Testis (tissue), 2 donors: ENCODE measurements at regions not wholly inside any gene's neighbourhood (a gene's known extent, or its start where the extent isn't known, plus 50 kb on each side); places are given as distances from the start of the nearest gene placed in this dataset.

Experiments
- DNase-seq: peaks from one replicate; pipeline ENCODE4 v3.0.0-alpha.2; 2019
- H3K27ac ChIP-seq, 2 donors: fragments of 200-600 bp; sonication (generic); one replicate each; pipeline ENCODE4 v1.5.1; 2019
- H3K27me3 ChIP-seq: fragments of 200-600 bp; sonication (generic); one replicate; pipeline ENCODE4 v1.5.1; 2019
- H3K36me3 ChIP-seq: fragments of 200-600 bp; sonication (generic); one replicate; pipeline ENCODE4 v1.5.1; 2017; ENCODE audit warnings: low read depth; ENCODE audit errors: missing control alignments
- H3K4me1 ChIP-seq: fragments of 200-600 bp; sonication (generic); one replicate; pipeline ENCODE4 v1.5.1; 2019
- H3K4me3 ChIP-seq, 2 donors: fragments of 200-600 bp; sonication (generic); one replicate each; pipeline ENCODE4 v1.5.1; 2017 to 2019
- H3K9me3 ChIP-seq: fragments of 200-600 bp; sonication (generic); one replicate; pipeline ENCODE4 v1.5.1; 2017
- POLR2A ChIP-seq: fragments of 450-650 bp; IDR thresholded peaks from one replicate; pipeline ENCODE4 v1.6.1; 2017; ENCODE audit warnings: antibody characterized with exemption, mild to moderate bottlenecking, moderate library complexity
- WGBS, 2 donors: methylation state at CpG; one replicate each; pipeline ENCODE4 v1.1.5; 2018; 5-methylcytosine and 5-hydroxymethylcytosine counted together
- intact Hi-C: fragments of 100-400 bp; cut with DNase I; formaldehyde crosslinking; loops from one replicate; pipeline ENCODE4 v1.15.1; 2023; ENCODE audit warnings: low total_unique reads
- TF ChIP-seq, protein P1 (sequence below), 3 experiments: fragments of 450-650 bp in 2 of 3; fragments of 200-600 bp in 1 of 3; sonication (generic) in 1 of 3; IDR thresholded peaks; one replicate each; pipeline ENCODE4 v1.5.1; 2016 to 2019; ENCODE audit warnings: antibody characterized with exemption in 3 of 3, mild to moderate bottlenecking in 2 of 3, moderate library complexity in 1 of 3

DNA sequence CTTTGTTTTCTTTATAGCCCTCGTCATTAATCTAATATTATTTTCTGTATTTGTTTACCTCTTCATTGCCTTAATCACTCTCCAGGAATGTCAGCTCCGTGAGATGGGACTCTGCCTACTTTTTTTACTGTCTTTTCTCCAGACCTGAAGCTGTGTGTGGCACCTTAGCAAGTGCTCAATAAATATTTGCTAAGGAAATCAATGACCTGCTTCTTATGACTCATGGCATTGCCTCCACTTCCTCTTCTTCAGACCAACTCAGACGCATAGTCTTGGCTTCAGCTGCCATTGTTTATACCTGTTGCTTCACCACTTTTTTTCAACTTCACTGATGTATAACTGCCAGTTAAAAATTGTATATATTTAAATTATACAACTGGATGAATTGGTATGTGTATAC, 218.5 kb upstream of the CMC1 start:
- Histone ChIP-seq H3K9me3 (no peaks in the 10 kb centered on the region), H3K4me1 (no peaks in the 10 kb centered on the region), H3K36me3 (no peaks in the 10 kb centered on the region), H3K4me3 (no peak overlapping the region), H3K27ac (no peak overlapping the region), H3K27me3 (no peaks in the 10 kb centered on the region)
- no peak for DNase-seq
- 86 to 88% methylated on average over 3 of the region's 3 CpGs for WGBS, 2 donors
- intact Hi-C loops: no loop called here
- no peak for TF ChIP-seq POLR2A
- TF ChIP-seq, protein P1, sequence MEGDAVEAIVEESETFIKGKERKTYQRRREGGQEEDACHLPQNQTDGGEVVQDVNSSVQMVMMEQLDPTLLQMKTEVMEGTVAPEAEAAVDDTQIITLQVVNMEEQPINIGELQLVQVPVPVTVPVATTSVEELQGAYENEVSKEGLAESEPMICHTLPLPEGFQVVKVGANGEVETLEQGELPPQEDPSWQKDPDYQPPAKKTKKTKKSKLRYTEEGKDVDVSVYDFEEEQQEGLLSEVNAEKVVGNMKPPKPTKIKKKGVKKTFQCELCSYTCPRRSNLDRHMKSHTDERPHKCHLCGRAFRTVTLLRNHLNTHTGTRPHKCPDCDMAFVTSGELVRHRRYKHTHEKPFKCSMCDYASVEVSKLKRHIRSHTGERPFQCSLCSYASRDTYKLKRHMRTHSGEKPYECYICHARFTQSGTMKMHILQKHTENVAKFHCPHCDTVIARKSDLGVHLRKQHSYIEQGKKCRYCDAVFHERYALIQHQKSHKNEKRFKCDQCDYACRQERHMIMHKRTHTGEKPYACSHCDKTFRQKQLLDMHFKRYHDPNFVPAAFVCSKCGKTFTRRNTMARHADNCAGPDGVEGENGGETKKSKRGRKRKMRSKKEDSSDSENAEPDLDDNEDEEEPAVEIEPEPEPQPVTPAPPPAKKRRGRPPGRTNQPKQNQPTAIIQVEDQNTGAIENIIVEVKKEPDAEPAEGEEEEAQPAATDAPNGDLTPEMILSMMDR (IDR thresholded peaks at IDR 0.05): no peak

DNA sequence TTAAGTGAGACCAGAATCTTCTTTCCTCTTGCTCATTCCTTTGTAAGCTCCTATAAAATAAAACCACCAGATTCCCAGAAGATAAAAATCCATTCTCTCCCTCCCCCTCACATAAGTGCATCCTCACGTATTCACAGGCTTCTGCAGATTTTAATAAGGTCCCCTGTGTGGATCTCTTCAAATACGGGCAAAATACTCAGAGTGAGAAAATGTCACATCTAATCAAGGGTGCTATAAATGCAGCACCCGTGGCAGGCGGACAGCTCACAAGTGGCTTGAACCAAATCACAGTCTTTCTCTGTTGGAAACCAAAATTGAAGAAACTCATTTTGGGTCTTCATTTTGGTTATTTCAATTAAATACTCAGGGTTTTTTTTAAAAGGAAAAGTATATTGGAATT, 212.9 kb upstream of the CMC1 start:
- Histone ChIP-seq H3K27ac (no peak overlapping the region), H3K27me3 (no peaks in the 10 kb centered on the region), H3K4me3 (no peak overlapping the region), H3K36me3 (no peaks in the 10 kb centered on the region), H3K9me3 (no peaks in the 10 kb centered on the region), H3K4me1 (no peaks in the 10 kb centered on the region)
- intact Hi-C loops: no loop called here
- 71 to 74% methylated on average over 4 of the region's 4 CpGs for WGBS, 2 donors
- TF ChIP-seq, protein P1 (IDR thresholded peaks at IDR 0.05): no peak
- TF ChIP-seq POLR2A: no peak
- no peak for DNase-seq

DNA sequence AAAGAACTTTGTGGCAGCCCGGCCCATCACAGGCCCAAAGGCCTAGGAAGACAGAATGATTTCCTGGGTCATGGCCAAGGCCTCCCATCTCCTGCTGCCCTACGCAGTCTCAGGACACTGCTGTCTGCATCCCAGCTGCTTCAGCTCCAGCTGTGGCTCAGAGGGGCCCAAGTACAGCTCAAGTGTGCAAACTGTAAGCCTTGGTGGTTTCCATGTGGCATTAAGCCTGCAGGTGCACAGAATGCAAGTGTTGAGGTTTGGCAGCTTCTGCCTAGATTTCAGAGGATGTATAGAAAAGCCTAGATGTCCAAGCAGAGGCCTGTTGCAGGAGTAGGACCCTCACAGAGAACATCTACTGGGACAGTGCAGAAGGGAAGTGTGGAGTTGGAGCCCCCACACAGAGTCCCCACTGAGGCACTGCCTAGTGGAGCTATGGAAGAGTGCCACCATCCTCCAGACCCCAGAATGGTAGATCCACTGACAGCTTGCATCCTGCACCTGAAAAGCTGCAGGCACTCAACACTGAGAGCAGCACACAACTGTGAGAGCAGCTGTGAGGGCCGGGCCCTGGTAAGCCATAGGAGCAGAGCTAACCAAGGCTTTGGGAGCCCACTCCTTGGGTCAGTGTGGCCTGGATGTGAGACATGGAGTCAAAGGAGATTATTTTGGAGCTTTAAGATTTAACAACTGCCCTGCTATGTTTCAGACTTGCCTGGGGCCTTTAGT, 208.2 kb upstream of the CMC1 start:
- 100% methylated on average over 2 of the region's 3 CpGs for WGBS, 2 donors
- Histone ChIP-seq H3K9me3 (no peaks in the 10 kb centered on the region), H3K27me3 (no peaks in the 10 kb centered on the region), H3K27ac (no peak overlapping the region), H3K4me3 (no peak overlapping the region), H3K36me3 (no peaks in the 10 kb centered on the region), H3K4me1 (no peaks in the 10 kb centered on the region)
- DNase-seq: no peak
- intact Hi-C loops: no loop called here
- TF ChIP-seq, protein P1 (IDR thresholded peaks at IDR 0.05): no peak
- no peak for TF ChIP-seq POLR2A

DNA sequence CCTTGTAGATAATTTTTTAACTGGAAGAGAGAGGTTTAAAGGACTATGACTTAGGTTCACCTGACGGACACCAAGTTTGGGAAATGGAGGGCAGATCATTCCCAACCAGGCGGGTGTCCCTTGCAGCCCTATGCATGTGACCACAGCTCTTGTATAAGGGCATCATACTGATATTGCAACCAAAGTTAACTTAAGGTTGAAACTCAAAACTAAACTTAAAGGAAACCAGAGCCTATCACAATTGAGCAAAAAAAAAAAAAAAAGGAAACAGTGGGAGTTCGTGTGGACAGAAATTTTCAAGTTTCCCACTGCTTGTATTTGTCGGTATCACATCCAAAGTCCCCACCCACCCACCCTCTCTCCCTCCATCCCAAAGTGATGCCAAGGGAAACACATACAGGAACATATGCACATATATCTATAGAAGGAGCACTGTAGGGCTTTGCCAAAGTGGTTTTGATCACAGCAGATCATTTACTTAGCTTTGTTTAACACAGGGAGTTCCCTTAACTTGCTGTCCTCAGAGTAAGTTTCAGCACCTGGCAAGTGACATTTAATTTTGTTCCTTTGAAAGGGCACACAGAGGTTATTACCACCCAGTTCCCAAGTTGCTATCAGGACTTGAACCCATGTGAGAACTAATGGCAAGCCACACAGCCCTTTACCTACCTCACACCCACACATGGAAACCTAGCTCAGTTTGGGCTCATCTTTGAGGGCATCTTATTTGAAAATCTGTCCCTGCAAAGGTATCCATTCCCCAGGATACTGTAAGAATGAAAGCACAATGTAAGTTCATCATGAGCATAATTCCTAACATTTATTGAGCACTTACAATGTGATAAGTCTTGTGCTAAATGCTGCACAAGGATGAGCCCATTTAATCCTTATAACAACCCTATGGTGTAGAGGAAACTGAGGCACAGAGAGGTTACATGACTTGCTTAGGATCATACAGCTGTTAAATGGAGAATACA, 204.5 kb upstream of the CMC1 start:
- no peaks in the 10 kb centered on the region for H3K4me1 ChIP-seq
- no peak overlapping the region for H3K4me3 ChIP-seq
- intact Hi-C loops: no loop called here
- WGBS, 2 donors: 79 to 82% methylated on average over 4 of the region's 4 CpGs
- H3K36me3 ChIP-seq: no peaks in the 10 kb centered on the region
- H3K9me3 ChIP-seq: no peaks in the 10 kb centered on the region
- no peak for DNase-seq
- H3K27me3 ChIP-seq: no peaks in the 10 kb centered on the region
- H3K27ac ChIP-seq: no peak overlapping the region
- TF ChIP-seq, protein P1 (IDR thresholded peaks at IDR 0.05): no peak
- TF ChIP-seq POLR2A: no peak
